Smooth muscle cell (in vitro differentiated cells): ENCODE measurements at regions not wholly inside any gene's neighbourhood (a gene's known extent, or its start where the extent isn't known, plus 50 kb on each side); places are given as distances from the start of the nearest gene placed in this dataset.

Experiments used
- DNase-seq: peaks from one replicate; lab custom pipeline; 2025; ENCODE audit not compliant: unreplicated experiment; lab: John Stamatoyannopoulos, UW
- H2AFZ ChIP-seq: fragments of 200-600 bp; sonication (generic); 2 replicates; pipeline ENCODE4 v1.6.0; 2016; ENCODE audit warnings: antibody characterized with exemption, low read depth, mild to moderate bottlenecking
- H3F3A ChIP-seq: fragments of 200-600 bp; sonication (generic); 2 replicates; pipeline ENCODE4 v1.6.0; 2017; ENCODE audit warnings: antibody characterized with exemption, low read depth
- H3K27ac ChIP-seq: fragments of 200-600 bp; sonication (generic); 2 replicates; pipeline ENCODE4 v1.5.1; 2016; ENCODE audit warnings: low read depth, mild to moderate bottlenecking
- H3K27me3 ChIP-seq: fragments of 200-600 bp; sonication (generic); 2 replicates; pipeline ENCODE4 v1.6.1; 2016; ENCODE audit warnings: low read depth, mild to moderate bottlenecking
- H3K36me3 ChIP-seq: fragments of 200-600 bp; sonication (generic); 2 replicates; pipeline ENCODE4 v1.5.1; 2016; ENCODE audit warnings: low read depth
- H3K4me1 ChIP-seq: fragments of 200-600 bp; sonication (generic); 2 replicates; pipeline ENCODE4 v1.5.1; 2016; ENCODE audit warnings: low read depth
- H3K4me2 ChIP-seq: fragments of 200-600 bp; sonication (generic); 2 replicates; pipeline ENCODE4 v1.6.0; 2016; ENCODE audit warnings: mild to moderate bottlenecking
- H3K4me3 ChIP-seq: fragments of 200-600 bp; sonication (generic); 2 replicates; pipeline ENCODE4 v1.5.1; 2016; ENCODE audit warnings: mild to moderate bottlenecking
- H3K79me2 ChIP-seq: fragments of 200-600 bp; sonication (generic); 2 replicates; pipeline ENCODE4 v1.6.0; 2016; ENCODE audit warnings: low read depth, mild to moderate bottlenecking
- H3K9ac ChIP-seq: fragments of 200-600 bp; sonication (generic); 2 replicates; pipeline ENCODE4 v1.6.0; 2016; ENCODE audit warnings: low read depth
- H3K9me3 ChIP-seq: fragments of 200-600 bp; sonication (generic); replicated peaks from 2 replicates; pipeline ENCODE4 v1.5.1; 2016; ENCODE audit warnings: low read depth
- H4K20me1 ChIP-seq: fragments of 200-600 bp; sonication (generic); 2 replicates; pipeline ENCODE4 v1.6.0; 2016; ENCODE audit warnings: low read depth
- CTCF ChIP-seq: fragments of 200-600 bp; sonication (generic); IDR thresholded peaks from 2 replicates; pipeline ENCODE4 v1.5.1; 2017; ENCODE audit warnings: borderline replicate concordance, mild to moderate bottlenecking, antibody characterized with exemption; ENCODE audit not compliant: insufficient read depth, poor library complexity, severe bottlenecking
- WGBS: methylation state at CpG from one replicate; pipeline ENCODE4 v1.1.7; 2016; ENCODE audit warnings: low lambda C conversion rate; 5-methylcytosine and 5-hydroxymethylcytosine counted together

DNA sequence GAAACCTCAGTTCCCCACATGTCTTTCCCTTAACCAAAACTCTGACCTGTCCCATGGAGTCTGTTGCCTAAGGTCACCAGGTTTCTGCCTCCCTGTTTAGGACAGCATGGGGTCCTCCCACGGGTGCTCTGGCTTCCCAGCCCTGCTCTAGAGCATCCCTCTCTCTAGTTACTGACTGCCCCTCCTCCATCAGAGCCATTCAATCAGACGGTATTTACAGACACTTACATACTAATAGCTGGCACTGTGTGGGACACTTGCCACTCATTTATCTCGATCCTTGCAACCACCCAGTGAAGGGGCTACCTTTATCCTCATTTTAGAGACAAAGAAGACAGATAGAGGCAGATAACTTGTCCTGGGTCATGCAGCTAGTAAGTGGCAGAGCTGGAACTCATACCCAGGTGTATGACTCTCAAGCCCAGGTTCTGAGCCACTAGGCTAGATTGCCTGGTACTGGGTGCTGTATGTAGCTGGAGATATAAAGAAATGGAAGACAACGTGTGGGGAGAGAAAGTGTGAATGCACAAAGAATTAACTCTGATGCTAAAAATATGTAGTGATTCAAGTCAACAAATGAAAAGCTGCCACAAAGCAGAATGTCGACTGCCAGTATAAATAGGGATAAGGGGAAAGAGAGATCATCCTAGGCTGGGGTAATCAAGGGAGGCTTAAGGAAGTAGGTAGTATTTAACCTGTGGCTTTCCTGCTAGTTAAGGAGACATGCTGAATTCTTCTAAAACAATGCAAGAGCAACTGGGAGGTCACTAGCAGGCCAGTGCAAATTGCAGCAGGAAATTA, 52.5 kb upstream of the PDE8B start:
- no peak for DNase-seq
- Histone ChIP-seq H3K4me3 (no peak overlapping the region), H3K4me2 (no peak overlapping the region), H2AFZ (no peak overlapping the region), H3K27me3 (no peaks in the 10 kb centered on the region), H3K4me1 (no peaks in the 10 kb centered on the region), H3K79me2 (no peaks in the 10 kb centered on the region), H3F3A (no peaks in the 10 kb centered on the region), H3K9me3 (no peaks in the 10 kb centered on the region), H4K20me1 (no peaks in the 10 kb centered on the region), H3K9ac (no peak overlapping the region), H3K36me3 (no peaks in the 10 kb centered on the region), H3K27ac (no peak overlapping the region)
- WGBS = 54% methylated on average over 5 of the region's 5 CpGs
- TF ChIP-seq CTCF = no peak

GRCh38 chr5:77156379-77156778, 54.1 kb upstream of the PDE8B start:
- H3K9me3 ChIP-seq = no peaks in the 10 kb centered on the region
- no peaks in the 10 kb centered on the region for H3K79me2 ChIP-seq
- H3K4me2 ChIP-seq = no peak overlapping the region
- no peaks in the 10 kb centered on the region for H3F3A ChIP-seq
- H4K20me1 ChIP-seq = no peaks in the 10 kb centered on the region
- H3K9ac ChIP-seq = no peak overlapping the region
- no peak overlapping the region for H3K27ac ChIP-seq
- no peak for DNase-seq
- H2AFZ ChIP-seq = no peak overlapping the region
- H3K4me3 ChIP-seq = no peak overlapping the region
- H3K36me3 ChIP-seq = no peaks in the 10 kb centered on the region
- TF ChIP-seq CTCF = no peak
- 90% methylated on average over 3 of the region's 3 CpGs for WGBS
- H3K27me3 ChIP-seq = no peaks in the 10 kb centered on the region
- peaks cover 3% of the 10 kb centered on the region for H3K4me1 ChIP-seq

GRCh38 chr5:77155179-77155785, 55.2 kb upstream of the PDE8B start:
- Histone ChIP-seq H3K27me3 (no peaks in the 10 kb centered on the region), H3K9me3 (no peaks in the 10 kb centered on the region), H3K4me3 (no peak overlapping the region), H3K79me2 (no peaks in the 10 kb centered on the region), H3K27ac (no peak overlapping the region), H3F3A (no peaks in the 10 kb centered on the region), H2AFZ (no peak overlapping the region), H4K20me1 (no peaks in the 10 kb centered on the region), H3K36me3 (no peaks in the 10 kb centered on the region), H3K4me1 (peaks cover 3% of the 10 kb centered on the region), H3K4me2 (no peak overlapping the region), H3K9ac (no peak overlapping the region)
- TF ChIP-seq CTCF = no peak
- WGBS = 91% methylated on average over 8 of the region's 8 CpGs
- no peak for DNase-seq
